22Rv1 (cell line): ENCODE measurements at regions not wholly inside any gene's neighbourhood (a gene's known extent, or its start where the extent isn't known, plus 50 kb on each side); places are given as distances from the start of the nearest gene placed in this dataset.

ENCODE experiments used
- H3K27ac ChIP-seq: fragments of 450-650 bp; 2 replicates; pipeline ENCODE4 v1.5.1; 2017
- CTCF ChIP-seq: fragments of 450-650 bp; IDR thresholded peaks from 2 replicates; pipeline ENCODE4 v1.5.1; 2017; ENCODE audit warnings: mild to moderate bottlenecking
- ZFX ChIP-seq: fragments of 450-650 bp; IDR thresholded peaks from 2 replicates; pipeline ENCODE4 v1.6.1; 2017; ENCODE audit warnings: antibody characterized with exemption, borderline replicate concordance

GRCh38 chr10:107718864-107719263 is 554.4 kb upstream of the SORCS1 start:
- H3K27ac ChIP-seq, result no peak overlapping the region
- TF ChIP-seq ZFX, result no peak
- TF ChIP-seq CTCF, result no peak

GRCh38 chr10:107717046-107717445 is 552.5 kb upstream of the SORCS1 start:
- TF ChIP-seq ZFX, result no peak
- TF ChIP-seq CTCF, result no peak
- H3K27ac ChIP-seq, result no peak overlapping the region

GRCh38 chr10:107715565-107715964 is 551.1 kb upstream of the SORCS1 start:
- TF ChIP-seq CTCF (no peak), ZFX (no peak)
- no peak overlapping the region for H3K27ac ChIP-seq

- H3K27ac ChIP-seq, result no peak overlapping the region
- TF ChIP-seq CTCF, result no peak
Measured at GRCh38 chr10:107708981-107709380, 544.5 kb upstream of the SORCS1 start.

GRCh38 chr10:107706096-107706725 is 541.7 kb upstream of the SORCS1 start:
- no peak for TF ChIP-seq ZFX
- TF ChIP-seq CTCF, result no peak

GRCh38 chr10:107701943-107702342 is 537.4 kb upstream of the SORCS1 start:
- H3K27ac ChIP-seq, result no peak overlapping the region
- no peak for TF ChIP-seq CTCF
- no peak for TF ChIP-seq ZFX

More at GRCh38 chr10:107706096-107706725, 541.7 kb upstream of the SORCS1 start:
- H3K27ac ChIP-seq, result no peak overlapping the region

GRCh38 chr10:107692072-107692471 is 527.6 kb upstream of the SORCS1 start:
- no peak overlapping the region for H3K27ac ChIP-seq
- TF ChIP-seq CTCF, result no peak
- no peak for TF ChIP-seq ZFX
